ENCODE measurements at regions not wholly inside any gene's neighbourhood (a gene's known extent, or its start where the extent isn't known, plus 50 kb on each side); places are given as distances from the start of the nearest gene placed in this dataset.

GRCh38 chr2:211157856-211158463 lies 601.6 kb downstream of the CPS1 start:
- no peak for TF ChIP-seq Cebpa-rat (IDR thresholded peaks at IDR 0.05)
- no peaks in the 10 kb centered on the region for H4K20me1 ChIP-seq
- H3K36me3 ChIP-seq: no peaks in the 10 kb centered on the region
- no peaks in the 10 kb centered on the region for H3K4me1 ChIP-seq
- no peak overlapping the region for H3K4me3 ChIP-seq
- H3K9me3 ChIP-seq: no peaks in the 10 kb centered on the region
- H3K4me2 ChIP-seq: no peak overlapping the region
- no peak overlapping the region for H3K9ac ChIP-seq
- no peak overlapping the region for H3K27ac ChIP-seq
- no peaks in the 10 kb centered on the region for H3K27me3 ChIP-seq

GRCh38 chr2:211159972-211160371 lies 603.6 kb downstream of the CPS1 start:
- no peak for TF ChIP-seq Cebpa-rat (IDR thresholded peaks at IDR 0.05)
- Histone ChIP-seq H4K20me1 (no peaks in the 10 kb centered on the region), H3K27ac (no peak overlapping the region), H3K4me1 (no peaks in the 10 kb centered on the region), H3K9me3 (no peaks in the 10 kb centered on the region), H3K27me3 (no peaks in the 10 kb centered on the region), H3K4me3 (no peak overlapping the region), H3K9ac (no peak overlapping the region), H3K36me3 (no peaks in the 10 kb centered on the region), H3K4me2 (no peak overlapping the region)

GRCh38 chr2:211161236-211161635 lies 604.8 kb downstream of the CPS1 start:
- no peak overlapping the region for H3K27ac ChIP-seq
- no peaks in the 10 kb centered on the region for H3K4me1 ChIP-seq
- no peak overlapping the region for H3K4me2 ChIP-seq
- no peaks in the 10 kb centered on the region for H3K9me3 ChIP-seq
- no peak for TF ChIP-seq Cebpa-rat (IDR thresholded peaks at IDR 0.05)
- H3K9ac ChIP-seq: no peak overlapping the region
- H3K36me3 ChIP-seq: no peaks in the 10 kb centered on the region
- no peaks in the 10 kb centered on the region for H3K27me3 ChIP-seq
- H4K20me1 ChIP-seq: no peaks in the 10 kb centered on the region
- no peak overlapping the region for H3K4me3 ChIP-seq

- no peaks in the 10 kb centered on the region for H4K20me1 ChIP-seq
- no peak overlapping the region for H3K4me2 ChIP-seq
Observed at GRCh38 chr2:211162911-211163310, 606.5 kb downstream of the CPS1 start.

GRCh38 chr2:211170843-211171242 lies 614.4 kb downstream of the CPS1 start:
- no peak for TF ChIP-seq Cebpa-rat (IDR thresholded peaks at IDR 0.05)
- H4K20me1 ChIP-seq: no peaks in the 10 kb centered on the region
- H3K36me3 ChIP-seq: no peaks in the 10 kb centered on the region
- no peak overlapping the region for H3K27ac ChIP-seq
- H3K9ac ChIP-seq: no peak overlapping the region
- no peak overlapping the region for H3K4me2 ChIP-seq
- no peaks in the 10 kb centered on the region for H3K4me1 ChIP-seq
- H3K4me3 ChIP-seq: no peak overlapping the region
- no peaks in the 10 kb centered on the region for H3K27me3 ChIP-seq
- no peaks in the 10 kb centered on the region for H3K9me3 ChIP-seq

More at GRCh38 chr2:211162911-211163310, 606.5 kb downstream of the CPS1 start:
- Histone ChIP-seq H3K9ac (no peak overlapping the region), H3K9me3 (no peaks in the 10 kb centered on the region), H3K36me3 (no peaks in the 10 kb centered on the region), H3K27me3 (no peaks in the 10 kb centered on the region), H3K4me1 (no peaks in the 10 kb centered on the region), H3K27ac (no peak overlapping the region), H3K4me3 (no peak overlapping the region)
- TF ChIP-seq Cebpa-rat (IDR thresholded peaks at IDR 0.05): no peak

GRCh38 chr2:211174021-211174420 lies 617.6 kb downstream of the CPS1 start:
- Histone ChIP-seq H3K27me3 (no peaks in the 10 kb centered on the region), H3K27ac (no peak overlapping the region)
- TF ChIP-seq Cebpa-rat (IDR thresholded peaks at IDR 0.05): no peak

GRCh38 chr2:211174631-211175030 lies 618.2 kb downstream of the CPS1 start:
- TF ChIP-seq Cebpa-rat (IDR thresholded peaks at IDR 0.05): no peak
- Histone ChIP-seq H3K4me3 (no peak overlapping the region), H3K9me3 (no peaks in the 10 kb centered on the region), H3K4me2 (no peak overlapping the region), H4K20me1 (no peaks in the 10 kb centered on the region), H3K27me3 (no peaks in the 10 kb centered on the region), H3K9ac (no peak overlapping the region), H3K4me1 (no peaks in the 10 kb centered on the region), H3K27ac (no peak overlapping the region), H3K36me3 (no peaks in the 10 kb centered on the region)

More at GRCh38 chr2:211174021-211174420, 617.6 kb downstream of the CPS1 start:
- Histone ChIP-seq H3K4me3 (no peak overlapping the region), H3K36me3 (no peaks in the 10 kb centered on the region), H3K4me2 (no peak overlapping the region), H4K20me1 (no peaks in the 10 kb centered on the region), H3K9me3 (no peaks in the 10 kb centered on the region), H3K4me1 (no peaks in the 10 kb centered on the region), H3K9ac (no peak overlapping the region)

GRCh38 chr2:211175956-211176355 lies 619.6 kb downstream of the CPS1 start:
- Histone ChIP-seq H3K9ac (no peak overlapping the region), H3K27me3 (no peaks in the 10 kb centered on the region), H3K27ac (no peak overlapping the region), H4K20me1 (no peaks in the 10 kb centered on the region), H3K4me3 (no peak overlapping the region), H3K9me3 (no peaks in the 10 kb centered on the region), H3K36me3 (no peaks in the 10 kb centered on the region), H3K4me1 (no peaks in the 10 kb centered on the region), H3K4me2 (no peak overlapping the region)
- no peak for TF ChIP-seq Cebpa-rat (IDR thresholded peaks at IDR 0.05)

GRCh38 chr2:211176514-211177141 lies 620.2 kb downstream of the CPS1 start:
- no peaks in the 10 kb centered on the region for H3K36me3 ChIP-seq
- H3K27me3 ChIP-seq: no peaks in the 10 kb centered on the region
- TF ChIP-seq Cebpa-rat (IDR thresholded peaks at IDR 0.05): no peak
- no peak overlapping the region for H3K27ac ChIP-seq
- H3K4me1 ChIP-seq: no peaks in the 10 kb centered on the region
- H3K9ac ChIP-seq: no peak overlapping the region
- H3K9me3 ChIP-seq: no peaks in the 10 kb centered on the region
- no peak overlapping the region for H3K4me2 ChIP-seq
- H4K20me1 ChIP-seq: no peaks in the 10 kb centered on the region
- H3K4me3 ChIP-seq: no peak overlapping the region

GRCh38 chr2:211181626-211182025 lies 625.2 kb downstream of the CPS1 start:
- Histone ChIP-seq H3K9ac (no peak overlapping the region), H4K20me1 (no peaks in the 10 kb centered on the region), H3K4me3 (no peak overlapping the region), H3K9me3 (no peaks in the 10 kb centered on the region), H3K27ac (no peak overlapping the region), H3K4me2 (no peak overlapping the region), H3K36me3 (no peaks in the 10 kb centered on the region), H3K27me3 (no peaks in the 10 kb centered on the region), H3K4me1 (no peaks in the 10 kb centered on the region)
- TF ChIP-seq Cebpa-rat (IDR thresholded peaks at IDR 0.05): no peak
